WTC11 (cell line): ENCODE measurements at regions not wholly inside any gene's neighbourhood (a gene's known extent, or its start where the extent isn't known, plus 50 kb on each side); places are given as distances from the start of the nearest gene placed in this dataset.

Experiments
- AFF4 ChIP-seq: sonication (generic); formaldehyde crosslinking; IDR thresholded peaks from 2 replicates; pipeline ENCODE4 v1.8.1; 2023; ENCODE audit warnings: mild to moderate bottlenecking, missing genetic modification reagents, borderline replicate concordance
- ATF1 ChIP-seq: sonication (generic); formaldehyde crosslinking; IDR thresholded peaks from 2 replicates; pipeline ENCODE4 v1.8.1; 2023; ENCODE audit warnings: mild to moderate bottlenecking, moderate library complexity, missing genetic modification reagents
- CTCF ChIP-seq: fragments of 200-600 bp; IDR thresholded peaks from 2 replicates; pipeline ENCODE4 v1.8.0; 2022; ENCODE audit warnings: antibody characterized with exemption
- FOXJ3 ChIP-seq: sonication (generic); formaldehyde crosslinking; IDR thresholded peaks from 2 replicates; pipeline ENCODE4 v1.9.0; 2021; ENCODE audit warnings: missing genetic modification reagents, mild to moderate bottlenecking, borderline replicate concordance
- HMGA2 ChIP-seq: fragments of 250-450 bp; sonication (Bioruptor Pico); IDR thresholded peaks from 2 replicates; pipeline ENCODE4 v1.4.0; 2021; ENCODE audit warnings: mild to moderate bottlenecking, moderate library complexity
- IRF1 ChIP-seq: sonication (generic); formaldehyde crosslinking; IDR thresholded peaks from 2 replicates; pipeline ENCODE4 v1.8.0; 2023; ENCODE audit warnings: missing genetic modification reagents
- JUN ChIP-seq: sonication (generic); formaldehyde crosslinking; IDR thresholded peaks from 2 replicates; pipeline ENCODE4 v1.8.0; 2023; ENCODE audit warnings: mild to moderate bottlenecking, missing genetic modification reagents
- NR3C1 ChIP-seq: sonication (generic); formaldehyde crosslinking; conservative IDR thresholded peaks from 2 replicates; pipeline ENCODE4 v1.8.1; 2023; ENCODE audit warnings: low read depth, mild to moderate bottlenecking, missing genetic modification reagents
- TCF7 ChIP-seq: sonication (generic); formaldehyde crosslinking; IDR thresholded peaks from 2 replicates; pipeline ENCODE4 v1.8.0; 2022; ENCODE audit warnings: mild to moderate bottlenecking, low read depth, missing genetic modification reagents, moderate library complexity
- TP53 ChIP-seq: sonication (generic); formaldehyde crosslinking; IDR thresholded peaks from 2 replicates; pipeline ENCODE4 v1.8.1; 2023; ENCODE audit warnings: mild to moderate bottlenecking, missing genetic modification reagents
- USF1 ChIP-seq: sonication (generic); formaldehyde crosslinking; IDR thresholded peaks from 2 replicates; pipeline ENCODE4 v1.8.0; 2022; ENCODE audit warnings: mild to moderate bottlenecking, missing genetic modification reagents
- ZNF512 ChIP-seq: sonication (generic); formaldehyde crosslinking; IDR thresholded peaks from 2 replicates; pipeline ENCODE4 v1.8.1; 2022; ENCODE audit warnings: missing genetic modification reagents, borderline replicate concordance
- TF ChIP-seq, protein P1 (sequence below): fragments of 250-450 bp; sonication (Bioruptor Pico); conservative IDR thresholded peaks from 2 replicates; pipeline ENCODE4 v1.9.0; 2021; ENCODE audit warnings: mild to moderate bottlenecking
- TF ChIP-seq, protein P2 (sequence below): sonication (generic); formaldehyde crosslinking; IDR thresholded peaks from 2 replicates; pipeline ENCODE4 v1.8.0; 2022; ENCODE audit warnings: mild to moderate bottlenecking, missing genetic modification reagents

DNA sequence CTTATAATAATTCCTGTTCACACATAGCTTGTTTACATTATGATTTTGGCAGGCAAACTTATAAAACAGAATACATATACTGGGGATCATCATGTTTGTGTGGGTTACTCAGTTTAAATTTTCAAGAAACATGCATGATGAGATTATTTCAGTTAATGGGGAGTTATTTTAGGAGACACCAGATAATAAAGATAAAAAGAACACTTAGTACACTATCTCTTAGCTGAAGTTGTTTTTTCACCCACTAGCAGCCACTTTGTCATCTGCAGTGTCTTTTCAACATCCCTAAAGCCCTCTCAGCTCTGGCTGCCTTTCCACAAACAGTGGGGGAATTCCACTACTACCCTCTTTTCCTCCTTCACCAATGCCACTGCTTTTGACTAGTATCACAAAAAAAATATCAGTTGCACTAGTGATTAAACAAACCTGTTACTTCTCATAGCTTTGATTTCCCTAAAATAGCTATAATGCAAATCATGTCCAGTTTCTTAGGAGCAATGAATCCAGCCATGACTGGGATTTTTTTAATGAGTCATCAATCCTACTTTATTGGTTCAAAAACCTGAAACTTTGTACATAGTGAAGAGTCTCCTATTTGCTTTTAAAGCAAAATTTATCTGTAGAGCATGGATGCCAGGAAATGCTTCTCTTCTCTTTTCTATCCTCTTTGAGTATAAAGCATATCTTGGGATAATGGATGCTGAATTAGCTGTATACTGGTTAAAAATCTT, 156.7 kb upstream of the TFPI start:
- TF ChIP-seq IRF1 (CRISPR knock-in tag): no peak
- TF ChIP-seq JUN (CRISPR knock-in tag): no peak
- no peak for TF ChIP-seq CTCF
- TF ChIP-seq, protein P1, sequence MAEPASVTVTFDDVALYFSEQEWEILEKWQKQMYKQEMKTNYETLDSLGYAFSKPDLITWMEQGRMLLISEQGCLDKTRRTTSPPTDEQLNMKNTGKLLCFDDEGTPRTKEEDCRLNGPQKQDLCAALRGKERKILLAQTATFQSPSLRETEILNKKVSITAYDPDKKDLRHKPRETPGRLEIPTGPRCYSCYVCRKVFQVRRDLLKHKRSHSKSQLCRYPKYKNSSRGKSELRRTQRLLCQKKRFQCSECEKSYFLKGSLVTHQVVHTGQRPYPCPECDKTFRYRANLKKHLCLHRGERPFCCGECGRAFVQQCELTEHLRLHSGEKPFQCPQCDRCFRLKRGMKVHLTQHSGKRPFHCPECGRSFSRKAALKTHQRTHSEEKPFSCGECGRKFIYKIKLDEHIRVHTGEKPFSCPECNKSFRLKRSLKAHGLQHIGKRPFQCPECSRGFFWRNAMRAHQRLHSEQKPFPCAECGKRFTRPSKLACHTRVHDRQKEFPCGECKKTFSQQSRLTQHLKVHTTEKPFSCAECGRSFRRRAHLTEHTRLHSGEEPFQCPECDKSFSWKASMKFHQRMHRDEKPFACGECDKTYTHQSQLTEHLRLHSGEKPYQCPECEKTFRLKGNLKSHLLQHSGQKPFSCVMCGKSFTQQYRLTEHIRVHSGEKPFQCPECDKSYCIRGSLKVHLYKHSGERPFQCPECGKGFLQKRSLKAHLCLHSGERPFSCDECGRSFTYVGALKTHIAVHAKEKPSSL (CRISPR knock-in tag): no peak
- no peak for TF ChIP-seq ATF1 (CRISPR knock-in tag)
- no peak for TF ChIP-seq NR3C1 (CRISPR knock-in tag)
- TF ChIP-seq ZNF512 (CRISPR knock-in tag): no peak
- TF ChIP-seq TCF7: no peak
- TF ChIP-seq TP53 (CRISPR knock-in tag): no peak
- TF ChIP-seq, protein P2, sequence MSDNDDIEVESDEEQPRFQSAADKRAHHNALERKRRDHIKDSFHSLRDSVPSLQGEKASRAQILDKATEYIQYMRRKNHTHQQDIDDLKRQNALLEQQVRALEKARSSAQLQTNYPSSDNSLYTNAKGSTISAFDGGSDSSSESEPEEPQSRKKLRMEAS: no peak
- TF ChIP-seq AFF4 (CRISPR knock-in tag): no peak
- no peak for TF ChIP-seq USF1 (CRISPR knock-in tag)
- no peak for TF ChIP-seq HMGA2 (CRISPR knock-in tag)
- TF ChIP-seq FOXJ3 (CRISPR knock-in tag): no peak
